HL-60 (cell line): ENCODE measurements at regions not wholly inside any gene's neighbourhood (a gene's known extent, or its start where the extent isn't known, plus 50 kb on each side); places are given as distances from the start of the nearest gene placed in this dataset.

ENCODE experiments used
- CTCF ChIP-seq: IDR thresholded peaks from one replicate; pipeline ENCODE4 v1.5.1; 2011; ENCODE audit warnings: low read length, control low read depth, inconsistent platforms; ENCODE audit not compliant: insufficient read depth
- POLR2AphosphoS5 ChIP-seq: IDR thresholded peaks from 2 replicates; pipeline ENCODE4 v1.6.1; 2012; ENCODE audit warnings: low read depth
- REST ChIP-seq: IDR thresholded peaks from 2 replicates; pipeline ENCODE4 v1.6.1; 2012; ENCODE audit warnings: low read depth; ENCODE audit not compliant: insufficient replicate concordance

- TF ChIP-seq CTCF (no peak), POLR2AphosphoS5 (no peak), REST (no peak)
These were observed 257.9 kb upstream of the IRX4 start for GRCh38 chr5:2140501-2141175.
